OCI-LY7 (cell line): ENCODE measurements at regions not wholly inside any gene's neighbourhood (a gene's known extent, or its start where the extent isn't known, plus 50 kb on each side); places are given as distances from the start of the nearest gene placed in this dataset.

Experiments
- BruUV-seq: library from RNA; stranded (reverse); fragments of 400-500 nt; replicated peaks from 2 replicates; lab custom pipeline; 2021; lab: Mats Ljungman, UMichigan
- CTCF ChIA-PET: fragments of 300-600 bp; sonication (Branson Sonifier 250); formaldehyde crosslinking; loops from one replicate; lab custom pipeline; 2022; ENCODE audit warnings: antibody characterized with exemption; ENCODE audit not compliant: unreplicated experiment; lab: Charles Lee
- POLR2A ChIA-PET: fragments of 300-600 bp; sonication (Branson Sonifier 250); formaldehyde crosslinking; loops from one replicate; lab custom pipeline; 2022; ENCODE audit warnings: antibody characterized with exemption; lab: Charles Lee
- DNase-seq: peaks from one replicate; pipeline ENCODE4 v3.0.0-alpha.2; 2015; ENCODE audit warnings: low spot score
- H2AFZ ChIP-seq: fragments of 200-600 bp; sonication (generic), shearing (Covaris generic); 2 replicates; pipeline ENCODE4 v1.6.1; 2014; ENCODE audit warnings: mild to moderate bottlenecking, antibody characterized with exemption, low read length, moderate library complexity
- H3K27ac ChIP-seq: fragments of 200-600 bp; sonication (generic); 2 replicates; pipeline ENCODE4 v1.5.1; 2014; ENCODE audit warnings: mixed run types, low read depth, mild to moderate bottlenecking, moderate library complexity, low read length, inconsistent platforms; ENCODE audit not compliant: poor library complexity, severe bottlenecking
- H3K36me3 ChIP-seq: fragments of 200-600 bp; sonication (generic); 2 replicates; pipeline ENCODE4 v1.6.1; 2014; ENCODE audit warnings: mild to moderate bottlenecking, antibody characterized with exemption, low read length, moderate library complexity, mixed read lengths; ENCODE audit not compliant: insufficient read depth
- H3K4me1 ChIP-seq: fragments of 200-600 bp; sonication (generic); 2 replicates; pipeline ENCODE4 v1.5.1; 2014; ENCODE audit warnings: mild to moderate bottlenecking, low read length; ENCODE audit not compliant: insufficient read depth, poor library complexity, severe bottlenecking
- H3K4me2 ChIP-seq: fragments of 200-600 bp; sonication (generic); 2 replicates; pipeline ENCODE4 v1.6.1; 2014; ENCODE audit warnings: mild to moderate bottlenecking, low read length
- H3K4me3 ChIP-seq: fragments of 200-600 bp; sonication (generic); 2 replicates; pipeline ENCODE4 v1.5.1; 2014; ENCODE audit warnings: mild to moderate bottlenecking, low read depth, low read length; ENCODE audit not compliant: poor library complexity, severe bottlenecking
- H3K79me2 ChIP-seq: fragments of 200-600 bp; sonication (generic); 2 replicates; pipeline ENCODE4 v1.6.1; 2016; ENCODE audit warnings: low read depth, mild to moderate bottlenecking, low read length, moderate library complexity, mixed read lengths; ENCODE audit not compliant: insufficient read depth
- H3K9me2 ChIP-seq: fragments of 200-600 bp; sonication (generic); 2 replicates; pipeline ENCODE4 v1.6.1; 2016; ENCODE audit warnings: mild to moderate bottlenecking, low read length, mixed read lengths; ENCODE audit not compliant: insufficient read depth
- H3K9me3 ChIP-seq: fragments of 200-600 bp; sonication (generic); 2 replicates; pipeline ENCODE4 v1.6.1; 2014; ENCODE audit warnings: mild to moderate bottlenecking, mixed run types, low read length, mixed read lengths
- H4K20me1 ChIP-seq: fragments of 200-600 bp; sonication (generic); 2 replicates; pipeline ENCODE4 v1.6.1; 2014; ENCODE audit warnings: mild to moderate bottlenecking, antibody characterized with exemption, low read length, moderate library complexity, mixed read lengths; ENCODE audit not compliant: insufficient read depth
- CTCF ChIP-seq: fragments of 200-600 bp; sonication (generic); conservative IDR thresholded peaks from 2 replicates; pipeline ENCODE4 v1.5.1; 2014; ENCODE audit warnings: mild to moderate bottlenecking, antibody characterized with exemption, low read length, moderate library complexity, mixed read lengths
- EZH2phosphoT487 ChIP-seq: fragments of 200-600 bp; sonication (generic); IDR thresholded peaks from 2 replicates; pipeline ENCODE4 v1.6.1; 2018; ENCODE audit warnings: low read depth, borderline replicate concordance, mild to moderate bottlenecking, mixed run types, antibody characterized with exemption, low read length, moderate library complexity, mixed read lengths
- intact Hi-C: fragments of 100-400 bp; cut with micrococcal nuclease; formaldehyde crosslinking; loops from one replicate; pipeline ENCODE4 v1.10.0; 2022; ENCODE audit not compliant: unreplicated experiment

DNA sequence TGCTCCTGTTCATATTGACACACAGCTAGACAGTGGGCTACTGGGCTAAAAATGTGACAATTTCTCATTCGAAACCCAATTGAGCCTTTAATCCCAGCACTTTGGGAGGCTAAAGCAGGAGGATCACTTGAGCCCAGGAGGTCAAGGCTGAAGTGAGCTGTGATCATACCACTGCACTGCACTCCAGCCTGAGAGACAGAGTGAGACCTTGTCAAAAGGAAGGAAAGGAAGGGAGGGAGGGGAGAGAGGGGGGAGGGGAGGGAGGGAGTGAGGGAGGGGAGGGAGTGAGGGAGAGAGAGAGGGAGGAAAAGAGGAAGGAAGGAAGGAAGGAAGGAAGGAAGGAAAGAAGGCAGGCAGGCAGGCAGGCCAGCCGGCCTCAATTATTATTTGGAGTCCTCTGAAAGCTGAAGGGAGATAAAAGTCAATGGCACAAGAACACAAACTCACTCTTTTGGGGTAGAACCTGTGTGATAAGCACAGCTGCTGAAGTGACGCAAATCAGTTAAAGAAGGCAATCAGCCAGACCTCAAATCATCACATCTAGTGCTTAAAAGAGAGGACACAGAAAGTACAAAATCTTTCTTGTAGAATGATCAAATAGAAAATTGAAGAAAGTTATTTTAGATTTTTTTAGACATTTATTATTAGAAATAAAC is 98.1 kb downstream of the CCDC71L start:
- no peaks in the 10 kb centered on the region for H3K9me2 ChIP-seq
- no TSS peak for BruUV-seq
- ChIA-PET CTCF (no interaction called here), POLR2A (no interaction called here)
- no peaks in the 10 kb centered on the region for H4K20me1 ChIP-seq
- no peaks in the 10 kb centered on the region for H3K79me2 ChIP-seq
- H2AFZ ChIP-seq = no peak overlapping the region
- intact Hi-C loops = no loop called here
- no peak overlapping the region for H3K4me3 ChIP-seq
- H3K4me1 ChIP-seq = no peaks in the 10 kb centered on the region
- no peak for DNase-seq
- no peaks in the 10 kb centered on the region for H3K36me3 ChIP-seq
- no peak overlapping the region for H3K27ac ChIP-seq
- no peak overlapping the region for H3K4me2 ChIP-seq
- no peak for TF ChIP-seq EZH2phosphoT487
- TF ChIP-seq CTCF = no peak
- H3K9me3 ChIP-seq = no peaks in the 10 kb centered on the region

DNA sequence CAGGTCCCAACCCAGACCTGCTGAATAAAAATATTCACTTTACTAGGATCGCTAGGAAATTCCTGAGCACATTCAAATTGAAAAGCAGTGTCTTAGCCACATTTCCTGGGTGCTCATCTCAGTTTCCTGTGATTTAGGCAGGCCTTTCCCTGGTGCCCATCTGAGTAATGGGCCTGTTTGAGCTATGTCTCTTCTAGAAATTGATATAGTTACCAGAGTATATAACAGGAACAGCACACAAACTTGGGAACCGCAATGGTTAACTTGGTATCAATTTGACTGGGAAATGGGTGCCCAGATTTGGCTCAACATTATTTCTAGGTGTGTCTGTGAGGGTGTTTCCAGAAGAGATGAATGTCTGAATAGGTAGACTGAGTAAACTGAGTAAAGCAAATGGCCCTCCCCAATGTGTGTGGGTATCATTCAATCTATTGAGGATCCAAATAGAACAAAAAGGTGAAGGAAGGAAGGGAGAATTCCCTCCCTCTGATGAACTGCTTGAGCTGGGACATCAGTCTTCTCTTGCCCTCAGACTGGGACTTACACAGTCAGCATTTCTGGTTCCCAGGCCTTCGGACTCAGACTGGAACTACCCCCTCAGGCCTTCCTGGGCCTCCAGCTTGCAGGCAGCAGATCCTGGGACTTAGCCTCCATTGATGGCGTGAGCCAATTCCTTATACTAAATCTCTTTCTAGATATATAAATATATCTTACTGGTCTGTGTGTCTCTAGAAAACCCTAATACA is 99.1 kb downstream of the CCDC71L start:
- no peaks in the 10 kb centered on the region for H4K20me1 ChIP-seq
- no TSS peak for BruUV-seq
- no peaks in the 10 kb centered on the region for H3K79me2 ChIP-seq
- POLR2A ChIA-PET = no interaction called here
- CTCF ChIA-PET = no interaction called here
- H3K27ac ChIP-seq = no peak overlapping the region
- TF ChIP-seq CTCF (no peak), EZH2phosphoT487 (no peak)
- no peak for DNase-seq
- no peaks in the 10 kb centered on the region for H3K4me1 ChIP-seq
- H3K36me3 ChIP-seq = no peaks in the 10 kb centered on the region
- no peak overlapping the region for H2AFZ ChIP-seq
- intact Hi-C loops = no loop called here
- no peaks in the 10 kb centered on the region for H3K9me3 ChIP-seq
- H3K4me2 ChIP-seq = no peak overlapping the region
- H3K9me2 ChIP-seq = no peaks in the 10 kb centered on the region
- no peak overlapping the region for H3K4me3 ChIP-seq

GRCh38 chr7:106561151-106561550 is 99.8 kb downstream of the CCDC71L start:
- no peaks in the 10 kb centered on the region for H3K36me3 ChIP-seq
- H2AFZ ChIP-seq = no peak overlapping the region
- TF ChIP-seq EZH2phosphoT487 (no peak), CTCF (no peak)
- ChIA-PET CTCF (no interaction called here), POLR2A (no interaction called here)
- BruUV-seq = no TSS peak
- H3K79me2 ChIP-seq = no peaks in the 10 kb centered on the region
- no peak overlapping the region for H3K27ac ChIP-seq
- no peaks in the 10 kb centered on the region for H3K9me2 ChIP-seq
- no peaks in the 10 kb centered on the region for H4K20me1 ChIP-seq
- H3K4me1 ChIP-seq = no peaks in the 10 kb centered on the region
- H3K4me2 ChIP-seq = no peak overlapping the region
- intact Hi-C loops = no loop called here
- H3K9me3 ChIP-seq = no peaks in the 10 kb centered on the region
- DNase-seq = no peak
- H3K4me3 ChIP-seq = no peak overlapping the region
